C4-2B (cell line): ENCODE measurements at regions not wholly inside any gene's neighbourhood (a gene's known extent, or its start where the extent isn't known, plus 50 kb on each side); places are given as distances from the start of the nearest gene placed in this dataset.

ENCODE experiments used
- ZFX ChIP-seq: fragments of 450-650 bp; IDR thresholded peaks from 2 replicates; pipeline ENCODE4 v1.6.1; 2017
- TF ChIP-seq, protein P1 (sequence below): fragments of 450-650 bp; conservative IDR thresholded peaks from 2 replicates; pipeline ENCODE4 v1.5.1; 2017; ENCODE audit warnings: mild to moderate bottlenecking

GRCh38 chr10:78296785-78297184, 263.1 kb downstream of the RPS24 start:
- TF ChIP-seq, protein P1, sequence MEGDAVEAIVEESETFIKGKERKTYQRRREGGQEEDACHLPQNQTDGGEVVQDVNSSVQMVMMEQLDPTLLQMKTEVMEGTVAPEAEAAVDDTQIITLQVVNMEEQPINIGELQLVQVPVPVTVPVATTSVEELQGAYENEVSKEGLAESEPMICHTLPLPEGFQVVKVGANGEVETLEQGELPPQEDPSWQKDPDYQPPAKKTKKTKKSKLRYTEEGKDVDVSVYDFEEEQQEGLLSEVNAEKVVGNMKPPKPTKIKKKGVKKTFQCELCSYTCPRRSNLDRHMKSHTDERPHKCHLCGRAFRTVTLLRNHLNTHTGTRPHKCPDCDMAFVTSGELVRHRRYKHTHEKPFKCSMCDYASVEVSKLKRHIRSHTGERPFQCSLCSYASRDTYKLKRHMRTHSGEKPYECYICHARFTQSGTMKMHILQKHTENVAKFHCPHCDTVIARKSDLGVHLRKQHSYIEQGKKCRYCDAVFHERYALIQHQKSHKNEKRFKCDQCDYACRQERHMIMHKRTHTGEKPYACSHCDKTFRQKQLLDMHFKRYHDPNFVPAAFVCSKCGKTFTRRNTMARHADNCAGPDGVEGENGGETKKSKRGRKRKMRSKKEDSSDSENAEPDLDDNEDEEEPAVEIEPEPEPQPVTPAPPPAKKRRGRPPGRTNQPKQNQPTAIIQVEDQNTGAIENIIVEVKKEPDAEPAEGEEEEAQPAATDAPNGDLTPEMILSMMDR = no peak
- no peak for TF ChIP-seq ZFX
